Astrocyte (in vitro differentiated cells and primary cell): ENCODE measurements at regions not wholly inside any gene's neighbourhood (a gene's known extent, or its start where the extent isn't known, plus 50 kb on each side); places are given as distances from the start of the nearest gene placed in this dataset.

ENCODE experiments used
- DNase-seq: peaks from one replicate; pipeline ENCODE4 v3.0.0-alpha.2; 2010; ENCODE audit warnings: low read depth
- FAIRE-seq: peaks from 2 replicates; lab custom pipeline; 2011; peaks lifted over from hg19 to GRCh38; lab: Jason Lieb, UNC
- H2AFZ ChIP-seq: 2 replicates; pipeline ENCODE4 v1.6.0; 2012; ENCODE audit warnings: low read depth, low read length, inconsistent platforms
- H3K27ac ChIP-seq: 2 replicates; pipeline ENCODE4 v1.5.1; 2011; ENCODE audit warnings: low read depth, low read length, inconsistent platforms
- H3K27me3 ChIP-seq: 2 replicates; pipeline ENCODE4 v1.6.0; 2011; ENCODE audit warnings: low read length, inconsistent platforms; ENCODE audit not compliant: insufficient read depth
- H3K36me3 ChIP-seq: 2 replicates; pipeline ENCODE4 v1.5.1; 2011; ENCODE audit warnings: low read length, inconsistent platforms; ENCODE audit not compliant: insufficient read depth
- H3K4me1 ChIP-seq: 2 replicates; pipeline ENCODE4 v1.5.1; 2011; ENCODE audit warnings: low read length, inconsistent platforms; ENCODE audit not compliant: insufficient read depth
- H3K4me2 ChIP-seq: 2 replicates; pipeline ENCODE4 v1.6.0; 2012; ENCODE audit warnings: low read length, inconsistent platforms
- H3K4me3 ChIP-seq: 2 replicates; pipeline ENCODE4 v1.5.1; 2011; ENCODE audit warnings: low read depth, mild to moderate bottlenecking, low read length, inconsistent platforms; ENCODE audit not compliant: insufficient read depth
- H3K79me2 ChIP-seq: 2 replicates; pipeline ENCODE4 v1.6.0; 2012; ENCODE audit warnings: mild to moderate bottlenecking, low read length, inconsistent platforms; ENCODE audit not compliant: insufficient read depth
- H3K9ac ChIP-seq: 2 replicates; pipeline ENCODE4 v1.6.0; 2012; ENCODE audit warnings: mild to moderate bottlenecking, low read length, inconsistent platforms
- H3K9me3 ChIP-seq: 2 replicates; pipeline ENCODE4 v1.5.1; 2012; ENCODE audit warnings: low read depth, mild to moderate bottlenecking, low read length, inconsistent platforms; ENCODE audit not compliant: insufficient read depth
- H4K20me1 ChIP-seq: 2 replicates; pipeline ENCODE4 v1.6.0; 2012; ENCODE audit warnings: low read length, inconsistent platforms; ENCODE audit not compliant: insufficient read depth
- H3K27ac Mint-ChIP-seq: one replicate; pipeline ENCODE4 v1.8.0; 2021; ENCODE audit warnings: mild to moderate bottlenecking, mixed read lengths; ENCODE audit not compliant: unreplicated experiment
- H3K27me3 Mint-ChIP-seq: one replicate; pipeline ENCODE4 v1.8.0; 2021; ENCODE audit warnings: low read depth, mixed read lengths; ENCODE audit not compliant: unreplicated experiment
- H3K36me3 Mint-ChIP-seq: one replicate; pipeline ENCODE4 v1.8.0; 2021; ENCODE audit warnings: low read depth, mixed read lengths; ENCODE audit not compliant: unreplicated experiment
- H3K4me1 Mint-ChIP-seq: one replicate; pipeline ENCODE4 v1.8.0; 2021; ENCODE audit warnings: low read depth, mixed read lengths; ENCODE audit not compliant: unreplicated experiment
- H3K4me3 Mint-ChIP-seq: one replicate; pipeline ENCODE4 v1.8.0; 2021; ENCODE audit warnings: mild to moderate bottlenecking, moderate library complexity, mixed read lengths; ENCODE audit not compliant: unreplicated experiment
- H3K9me3 Mint-ChIP-seq: one replicate; pipeline ENCODE4 v1.8.0; 2021; ENCODE audit warnings: mild to moderate bottlenecking, mixed read lengths; ENCODE audit not compliant: unreplicated experiment
- EZH2 ChIP-seq: IDR thresholded peaks from 2 replicates; pipeline ENCODE4 v1.6.1; 2012; ENCODE audit warnings: mild to moderate bottlenecking, low read length, inconsistent platforms; ENCODE audit not compliant: insufficient read depth
- TF ChIP-seq, protein P1 (sequence below): IDR thresholded peaks from 2 replicates; pipeline ENCODE4 v1.5.1; 2011; ENCODE audit warnings: low read depth, mild to moderate bottlenecking, inconsistent platforms, low read length, moderate library complexity; ENCODE audit not compliant: insufficient read depth

DNA sequence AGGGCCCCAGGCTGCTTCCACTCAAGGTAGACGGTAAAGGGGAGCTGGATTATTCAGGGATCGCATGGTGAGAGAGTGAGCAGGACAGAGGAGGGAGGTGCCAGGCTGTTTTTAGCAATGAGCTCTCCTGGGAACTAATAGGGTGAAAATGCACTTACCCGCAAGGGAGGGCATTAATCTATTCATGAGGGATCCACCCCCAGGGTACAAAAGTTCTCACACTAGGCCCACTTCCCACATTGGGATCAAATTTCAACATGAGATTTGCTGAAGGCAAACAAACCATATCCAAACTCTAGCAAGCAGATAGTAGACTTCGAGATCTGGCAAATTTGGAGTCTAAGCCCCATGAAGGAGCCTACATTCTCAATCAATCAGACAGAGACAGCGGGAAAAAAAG lies 408.6 kb downstream of the RNF144B start:
- Mint-ChIP-seq H3K27ac (no peak overlapping the region), H3K9me3 (no peaks in the 10 kb centered on the region), H3K4me3 (no peak overlapping the region), H3K36me3 (no peaks in the 10 kb centered on the region), H3K27me3 (no peaks in the 10 kb centered on the region), H3K4me1 (no peaks in the 10 kb centered on the region)
- Histone ChIP-seq H3K4me2 (no peak overlapping the region), H3K9ac (no peak overlapping the region), H4K20me1 (no peaks in the 10 kb centered on the region), H3K27ac (no peak overlapping the region), H2AFZ (no peak overlapping the region), H3K36me3 (no peaks in the 10 kb centered on the region), H3K79me2 (no peaks in the 10 kb centered on the region), H3K4me3 (no peak overlapping the region), H3K9me3 (no peaks in the 10 kb centered on the region), H3K4me1 (no peaks in the 10 kb centered on the region), H3K27me3 (no peaks in the 10 kb centered on the region)
- FAIRE-seq (no peak), DNase-seq (no peak)
- no peak for TF ChIP-seq EZH2

DNA sequence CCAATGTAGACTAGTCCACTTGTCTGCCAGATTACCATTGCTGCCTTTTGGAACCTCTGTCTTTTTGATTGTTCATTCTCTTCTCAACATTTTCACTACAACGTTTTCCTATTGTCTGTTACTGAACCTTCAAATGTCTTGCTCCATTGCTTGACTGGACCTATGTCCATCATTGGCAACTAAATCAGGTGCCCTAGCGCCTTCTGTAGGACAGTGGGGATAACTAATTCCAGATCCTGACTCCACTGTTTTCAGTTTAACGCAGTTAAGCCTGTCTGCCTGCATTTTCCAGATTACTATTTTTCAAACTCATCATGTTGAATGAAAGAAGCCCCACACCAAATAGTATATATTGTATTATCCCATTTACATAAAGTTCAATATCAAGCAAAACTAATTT lies 433.6 kb downstream of the RNF144B start:
- H3K4me2 ChIP-seq: no peak overlapping the region
- Mint-ChIP-seq H3K36me3 (no peaks in the 10 kb centered on the region), H3K4me1 (no peaks in the 10 kb centered on the region), H3K27ac (no peak overlapping the region), H3K27me3 (no peaks in the 10 kb centered on the region), H3K9me3 (peaks cover 6% of the 10 kb centered on the region), H3K4me3 (no peak overlapping the region)
- no peak overlapping the region for H3K9ac ChIP-seq
- H3K4me3 ChIP-seq: no peak overlapping the region
- H2AFZ ChIP-seq: no peak overlapping the region
- no peak for DNase-seq
- TF ChIP-seq, protein P1, sequence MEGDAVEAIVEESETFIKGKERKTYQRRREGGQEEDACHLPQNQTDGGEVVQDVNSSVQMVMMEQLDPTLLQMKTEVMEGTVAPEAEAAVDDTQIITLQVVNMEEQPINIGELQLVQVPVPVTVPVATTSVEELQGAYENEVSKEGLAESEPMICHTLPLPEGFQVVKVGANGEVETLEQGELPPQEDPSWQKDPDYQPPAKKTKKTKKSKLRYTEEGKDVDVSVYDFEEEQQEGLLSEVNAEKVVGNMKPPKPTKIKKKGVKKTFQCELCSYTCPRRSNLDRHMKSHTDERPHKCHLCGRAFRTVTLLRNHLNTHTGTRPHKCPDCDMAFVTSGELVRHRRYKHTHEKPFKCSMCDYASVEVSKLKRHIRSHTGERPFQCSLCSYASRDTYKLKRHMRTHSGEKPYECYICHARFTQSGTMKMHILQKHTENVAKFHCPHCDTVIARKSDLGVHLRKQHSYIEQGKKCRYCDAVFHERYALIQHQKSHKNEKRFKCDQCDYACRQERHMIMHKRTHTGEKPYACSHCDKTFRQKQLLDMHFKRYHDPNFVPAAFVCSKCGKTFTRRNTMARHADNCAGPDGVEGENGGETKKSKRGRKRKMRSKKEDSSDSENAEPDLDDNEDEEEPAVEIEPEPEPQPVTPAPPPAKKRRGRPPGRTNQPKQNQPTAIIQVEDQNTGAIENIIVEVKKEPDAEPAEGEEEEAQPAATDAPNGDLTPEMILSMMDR: no peak
- no peak for TF ChIP-seq EZH2
- H3K36me3 ChIP-seq: no peaks in the 10 kb centered on the region
- H3K9me3 ChIP-seq: peaks cover 8% of the 10 kb centered on the region
- no peaks in the 10 kb centered on the region for H3K27me3 ChIP-seq
- no peak for FAIRE-seq
- no peaks in the 10 kb centered on the region for H4K20me1 ChIP-seq
- H3K4me1 ChIP-seq: no peaks in the 10 kb centered on the region
- H3K27ac ChIP-seq: no peak overlapping the region
- H3K79me2 ChIP-seq: no peaks in the 10 kb centered on the region

DNA sequence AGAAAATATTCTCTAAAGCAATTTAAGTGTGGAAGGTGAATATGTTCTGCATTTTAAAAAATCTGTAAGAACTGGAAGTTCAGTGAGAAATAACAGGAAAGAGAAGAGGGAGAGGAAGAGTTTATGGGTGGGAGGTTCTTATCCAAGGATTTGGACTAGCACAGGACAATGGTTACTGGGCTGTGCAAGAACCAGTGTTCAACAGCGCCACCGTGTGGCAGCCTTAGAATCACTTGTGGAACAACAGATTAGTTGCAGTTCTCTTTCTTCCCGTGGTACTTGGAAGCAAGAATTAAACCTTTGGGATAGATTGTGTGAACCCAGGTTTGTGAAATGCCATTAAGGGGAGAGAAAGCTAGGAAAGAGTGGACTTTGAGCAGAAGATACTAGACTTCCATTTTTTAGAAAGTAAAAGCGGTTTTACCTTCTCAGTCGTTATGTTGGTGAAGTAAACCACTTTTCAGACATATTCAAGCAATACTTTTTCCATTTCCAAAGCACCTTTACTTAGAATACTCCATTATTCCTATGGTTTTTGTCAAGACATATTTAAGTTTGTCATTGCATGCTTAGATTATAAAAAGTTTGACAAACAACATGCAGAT lies 436.7 kb downstream of the RNF144B start:
- DNase-seq (peak; percentile 0), FAIRE-seq (no peak)
- H3K36me3 ChIP-seq: no peaks in the 10 kb centered on the region
- no peak overlapping the region for H3K27ac ChIP-seq
- no peak overlapping the region for H3K9ac ChIP-seq
- Mint-ChIP-seq H3K27ac (no peak overlapping the region), H3K36me3 (no peaks in the 10 kb centered on the region), H3K27me3 (no peaks in the 10 kb centered on the region), H3K4me1 (no peaks in the 10 kb centered on the region), H3K4me3 (no peak overlapping the region), H3K9me3 (peaks cover 8% of the 10 kb centered on the region)
- H3K9me3 ChIP-seq: peaks cover 12% of the 10 kb centered on the region
- no peaks in the 10 kb centered on the region for H3K4me1 ChIP-seq
- H3K79me2 ChIP-seq: no peaks in the 10 kb centered on the region
- TF ChIP-seq, protein P1: peak; percentile 50
- no peak for TF ChIP-seq EZH2
- no peak overlapping the region for H3K4me3 ChIP-seq
- H2AFZ ChIP-seq: no peak overlapping the region
- H4K20me1 ChIP-seq: no peaks in the 10 kb centered on the region
- H3K4me2 ChIP-seq: no peak overlapping the region
- H3K27me3 ChIP-seq: no peaks in the 10 kb centered on the region
